ENCODE measurements at regions not wholly inside any gene's neighbourhood (a gene's known extent, or its start where the extent isn't known, plus 50 kb on each side); places are given as distances from the start of the nearest gene placed in this dataset.

DNA sequence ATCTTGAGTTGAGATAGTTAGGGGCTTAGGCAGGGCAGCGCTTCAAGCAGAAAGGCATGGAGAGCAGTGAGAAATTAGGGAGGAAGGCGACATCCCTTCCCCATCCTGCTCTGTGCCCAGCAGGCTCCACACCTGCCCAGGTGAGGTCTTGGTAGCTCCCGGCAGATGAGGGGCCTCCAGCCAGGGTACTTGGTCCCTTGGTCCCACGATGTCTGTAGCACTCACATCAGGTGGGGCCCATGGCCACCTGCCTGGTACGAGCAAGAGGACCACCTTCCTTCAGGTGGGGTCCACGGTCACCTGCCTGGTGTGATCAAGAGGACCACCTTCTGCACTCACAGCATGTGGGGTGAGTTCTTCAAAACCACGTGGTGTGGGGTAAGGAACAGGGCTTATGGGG lies 91.2 kb downstream of the GALR1 start:
- no peak for TF ChIP-seq POLR2A (IDR thresholded peaks at IDR 0.05)
- TF ChIP-seq, protein P1, sequence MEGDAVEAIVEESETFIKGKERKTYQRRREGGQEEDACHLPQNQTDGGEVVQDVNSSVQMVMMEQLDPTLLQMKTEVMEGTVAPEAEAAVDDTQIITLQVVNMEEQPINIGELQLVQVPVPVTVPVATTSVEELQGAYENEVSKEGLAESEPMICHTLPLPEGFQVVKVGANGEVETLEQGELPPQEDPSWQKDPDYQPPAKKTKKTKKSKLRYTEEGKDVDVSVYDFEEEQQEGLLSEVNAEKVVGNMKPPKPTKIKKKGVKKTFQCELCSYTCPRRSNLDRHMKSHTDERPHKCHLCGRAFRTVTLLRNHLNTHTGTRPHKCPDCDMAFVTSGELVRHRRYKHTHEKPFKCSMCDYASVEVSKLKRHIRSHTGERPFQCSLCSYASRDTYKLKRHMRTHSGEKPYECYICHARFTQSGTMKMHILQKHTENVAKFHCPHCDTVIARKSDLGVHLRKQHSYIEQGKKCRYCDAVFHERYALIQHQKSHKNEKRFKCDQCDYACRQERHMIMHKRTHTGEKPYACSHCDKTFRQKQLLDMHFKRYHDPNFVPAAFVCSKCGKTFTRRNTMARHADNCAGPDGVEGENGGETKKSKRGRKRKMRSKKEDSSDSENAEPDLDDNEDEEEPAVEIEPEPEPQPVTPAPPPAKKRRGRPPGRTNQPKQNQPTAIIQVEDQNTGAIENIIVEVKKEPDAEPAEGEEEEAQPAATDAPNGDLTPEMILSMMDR (IDR thresholded peaks at IDR 0.05) = no peak

Measured in sigmoid colon (tissue), 3 donors.